ENCODE measurements at regions not wholly inside any gene's neighbourhood (a gene's known extent, or its start where the extent isn't known, plus 50 kb on each side); places are given as distances from the start of the nearest gene placed in this dataset.

- ChIA-PET POLR2A (no interaction called here), CTCF (no interaction called here)
- Mint-ChIP-seq H3K27ac (no peak overlapping the region), H3K36me3 (ENCODE audit: low read depth) (no peaks in the 10 kb centered on the region), H3K4me1 (no peaks in the 10 kb centered on the region), H3K4me3 (no peak overlapping the region), H3K27me3 (no peaks in the 10 kb centered on the region), H3K9me3 (peaks cover under 1% of the 10 kb centered on the region)
- intact Hi-C loops (cut with micrococcal nuclease): no loop called here
- DNase-seq (no peak), ATAC-seq (ENCODE audit: low read depth) (no peak)
- TF ChIP-seq CTCF (IDR thresholded peaks at IDR 0.05): no peak
These were observed 336.5 kb upstream of the ADGRL2 start for GRCh38 chr1:81463936-81464837.

GRCh38 chr1:81459043-81459442 is 341.7 kb upstream of the ADGRL2 start:
- intact Hi-C loops (cut with micrococcal nuclease): no loop called here
- POLR2A ChIA-PET: no interaction called here
- no peak for ATAC-seq (ENCODE audit: low read depth)
- no peak for TF ChIP-seq CTCF (IDR thresholded peaks at IDR 0.05)
- Mint-ChIP-seq H3K36me3 (ENCODE audit: low read depth) (no peaks in the 10 kb centered on the region), H3K27me3 (no peaks in the 10 kb centered on the region), H3K9me3 (peaks cover 2% of the 10 kb centered on the region), H3K4me3 (no peak overlapping the region), H3K4me1 (no peaks in the 10 kb centered on the region), H3K27ac (no peak overlapping the region)
- CTCF ChIA-PET: no interaction called here
- no peak for DNase-seq

- ChIA-PET POLR2A (no interaction called here), CTCF (no interaction called here)
- H3K27me3 Mint-ChIP-seq: no peaks in the 10 kb centered on the region
- no peaks in the 10 kb centered on the region for H3K36me3 Mint-ChIP-seq (ENCODE audit: low read depth)
- no peak overlapping the region for H3K27ac Mint-ChIP-seq
- no peak for TF ChIP-seq CTCF (IDR thresholded peaks at IDR 0.05)
- ATAC-seq (ENCODE audit: low read depth) (no peak), DNase-seq (no peak)
- H3K4me3 Mint-ChIP-seq: no peak overlapping the region
- no peaks in the 10 kb centered on the region for H3K4me1 Mint-ChIP-seq
- peaks cover 2% of the 10 kb centered on the region for H3K9me3 Mint-ChIP-seq
- intact Hi-C loops (cut with micrococcal nuclease): no loop called here
These were observed 342.5 kb upstream of the ADGRL2 start for GRCh38 chr1:81458186-81458585.

- Mint-ChIP-seq H3K27ac (no peak overlapping the region), H3K36me3 (ENCODE audit: low read depth) (no peaks in the 10 kb centered on the region), H3K4me3 (no peak overlapping the region), H3K9me3 (peaks cover 2% of the 10 kb centered on the region), H3K27me3 (no peaks in the 10 kb centered on the region), H3K4me1 (no peaks in the 10 kb centered on the region)
- intact Hi-C loops (cut with micrococcal nuclease): no loop called here
- ATAC-seq (ENCODE audit: low read depth) (no peak), DNase-seq (no peak)
- ChIA-PET POLR2A (no interaction called here), CTCF (no interaction called here)
- no peak for TF ChIP-seq CTCF (IDR thresholded peaks at IDR 0.05)
These were observed 345.3 kb upstream of the ADGRL2 start for GRCh38 chr1:81455481-81455880.

- Mint-ChIP-seq H3K4me3 (no peak overlapping the region), H3K27me3 (no peaks in the 10 kb centered on the region), H3K9me3 (no peaks in the 10 kb centered on the region), H3K27ac (no peak overlapping the region), H3K36me3 (ENCODE audit: low read depth) (no peaks in the 10 kb centered on the region), H3K4me1 (no peaks in the 10 kb centered on the region)
- ChIA-PET POLR2A (no interaction called here), CTCF (no interaction called here)
- TF ChIP-seq CTCF (IDR thresholded peaks at IDR 0.05): no peak
- intact Hi-C loops (cut with micrococcal nuclease): no loop called here
- ATAC-seq (ENCODE audit: low read depth): no peak
- DNase-seq: no peak
These were observed 346.8 kb upstream of the ADGRL2 start for GRCh38 chr1:81453971-81454370.
